B cell (primary cell): ENCODE measurements at regions not wholly inside any gene's neighbourhood (a gene's known extent, or its start where the extent isn't known, plus 50 kb on each side); places are given as distances from the start of the nearest gene placed in this dataset.

ENCODE experiments used
- ATAC-seq: fragments of 200-7000 bp; cut with Tn5 transposase; one replicate; pipeline ENCODE4 v1.10.0; 2021; ENCODE audit warnings: low read depth, mild to moderate bottlenecking, moderate number of reproducible peaks, moderate library complexity
- CTCF ChIA-PET: fragments of 350-600 bp; sonication (Branson Sonifier 250); formaldehyde crosslinking; loops from one replicate; lab custom pipeline; 2021; ENCODE audit warnings: antibody characterized with exemption, inconsistent platforms; lab: Charles Lee
- POLR2A ChIA-PET: fragments of 350-600 bp; sonication (Branson Sonifier 250); formaldehyde crosslinking; loops from one replicate; lab custom pipeline; 2021; ENCODE audit warnings: antibody characterized with exemption; lab: Charles Lee
- DNase-seq: peaks from one replicate; pipeline ENCODE4 v3.0.0; 2013
- H2AFZ ChIP-seq: 2 replicates; pipeline ENCODE4 v1.6.1; 2012; ENCODE audit warnings: mild to moderate bottlenecking, low read depth, low read length; ENCODE audit not compliant: insufficient read depth, poor library complexity, severe bottlenecking
- H3K27ac ChIP-seq, 2 donors: 1 replicate in 1 of 2; 2 replicates in 1 of 2; pipeline ENCODE4 v1.5.1; 2012 to 2013; ENCODE audit warnings: low read length in 2 of 2, mild to moderate bottlenecking in 2 of 2, moderate library complexity in 1 of 2
- H3K27me3 ChIP-seq, 4 experiments: fragments of 200-600 bp in 1 of 4; sonication (generic) in 1 of 4; replicated peaks in 1 of 4; 1 replicate in 2 of 4; 2 replicates in 2 of 4; pipeline versions ENCODE4 v1.6.1 to v1.7.0; 2013 to 2016; ENCODE audit warnings: low read length in 3 of 4, mild to moderate bottlenecking in 2 of 4, mixed read lengths in 1 of 4, moderate library complexity in 1 of 4; ENCODE audit not compliant: insufficient read depth in 4 of 4, control insufficient read depth in 3 of 4; ENCODE audit errors: control extremely low read depth in 1 of 4
- H3K36me3 ChIP-seq, 2 experiments: replicated peaks in 1 of 2; 1 replicate in 1 of 2; 2 replicates in 1 of 2; pipeline versions ENCODE4 v1.6.1 to v1.7.1; 2013; ENCODE audit warnings: low read length in 1 of 2; ENCODE audit not compliant: insufficient read depth in 2 of 2, control insufficient read depth in 1 of 2; ENCODE audit errors: control extremely low read depth in 1 of 2, extremely low read depth in 1 of 2
- H3K4me1 ChIP-seq, 2 donors: fragments of 200-600 bp in 1 of 2; sonication (generic) in 1 of 2; 1 replicate in 1 of 2; 2 replicates in 1 of 2; pipeline versions ENCODE4 v1.5.1 to v1.6.1; 2013 to 2017; ENCODE audit warnings: low read length in 2 of 2; ENCODE audit not compliant: control insufficient read depth in 2 of 2, insufficient read depth in 2 of 2
- H3K4me2 ChIP-seq: replicated peaks from 2 replicates; pipeline ENCODE3; 2012; ENCODE audit warnings: mild to moderate bottlenecking, low read depth, low read length; ENCODE audit not compliant: poor library complexity, severe bottlenecking
- H3K4me3 ChIP-seq, 5 experiments: fragments of 200-600 bp in 1 of 5; sonication (generic) in 1 of 5; 1 replicate in 3 of 5; 2 replicates in 2 of 5; pipeline versions ENCODE4 v1.5.1 to v1.7.0; 2011 to 2016; ENCODE audit warnings: low read length in 4 of 5, mild to moderate bottlenecking in 4 of 5, low read depth in 2 of 5, control low read depth in 1 of 5, moderate library complexity in 1 of 5; ENCODE audit not compliant: insufficient read depth in 1 of 5; ENCODE audit errors: control extremely low read depth in 1 of 5, extremely low read depth in 1 of 5
- H3K79me2 ChIP-seq: fragments of 200-600 bp; sonication (generic); one replicate; pipeline ENCODE4 v1.6.0; 2016; ENCODE audit warnings: low read length; ENCODE audit not compliant: control insufficient read depth, insufficient read depth
- H3K9ac ChIP-seq: fragments of 200-600 bp; sonication (generic); 2 replicates; pipeline ENCODE4 v1.6.1; 2017; ENCODE audit warnings: mild to moderate bottlenecking, low read length, moderate library complexity
- H3K9me3 ChIP-seq, 3 donors: one replicate each; pipeline versions ENCODE4 v1.6.1 to v1.7.1; 2013; ENCODE audit warnings: low read length in 2 of 3; ENCODE audit not compliant: control insufficient read depth in 2 of 3, insufficient read depth in 1 of 3; ENCODE audit errors: control extremely low read depth in 1 of 3
- H4K20me1 ChIP-seq: 2 replicates; pipeline ENCODE4 v1.6.0; 2012; ENCODE audit warnings: mild to moderate bottlenecking, low read length; ENCODE audit not compliant: insufficient read depth, control insufficient read depth, poor library complexity, severe bottlenecking
- H3K27ac Mint-ChIP-seq: one replicate; pipeline ENCODE4 v1.8.0; 2021; ENCODE audit warnings: mixed read lengths
- H3K27me3 Mint-ChIP-seq: one replicate; pipeline ENCODE4 v1.8.0; 2021; ENCODE audit warnings: mixed read lengths
- H3K4me1 Mint-ChIP-seq: one replicate; pipeline ENCODE4 v1.8.0; 2021; ENCODE audit warnings: mixed read lengths
- H3K4me3 Mint-ChIP-seq: one replicate; pipeline ENCODE4 v1.8.0; 2021; ENCODE audit warnings: mixed read lengths
- H3K9me3 Mint-ChIP-seq: one replicate; pipeline ENCODE4 v1.8.0; 2022; ENCODE audit warnings: mixed read lengths; ENCODE audit not compliant: insufficient read depth
- EZH2 ChIP-seq: IDR thresholded peaks from 2 replicates; pipeline ENCODE4 v1.6.1; 2012; ENCODE audit warnings: borderline replicate concordance, low read depth, mild to moderate bottlenecking, moderate library complexity, low read length; ENCODE audit not compliant: insufficient read depth, poor library complexity, severe bottlenecking
- WGBS: methylation state at CpG from one replicate; pipeline ENCODE4 v1.1.5; 2013; ENCODE audit warnings: missing lambda C conversion rate; ENCODE audit not compliant: insufficient coverage; 5-methylcytosine and 5-hydroxymethylcytosine counted together
- intact Hi-C: fragments of 100-400 bp; cut with micrococcal nuclease; formaldehyde crosslinking; loops from one replicate; pipeline ENCODE4 v1.10.0; 2022
- TF ChIP-seq, protein P1 (sequence below): fragments of 200-600 bp; IDR thresholded peaks from one replicate; pipeline ENCODE4 v1.8.0; 2022; ENCODE audit warnings: antibody characterized with exemption, mild to moderate bottlenecking

- Mint-ChIP-seq H3K4me1 (no peaks in the 10 kb centered on the region), H3K27me3 (no peaks in the 10 kb centered on the region), H3K4me3 (no peak overlapping the region), H3K9me3 (no peaks in the 10 kb centered on the region), H3K27ac (no peak overlapping the region)
- Histone ChIP-seq H3K79me2 (no peaks in the 10 kb centered on the region), H3K4me1 (no peaks in the 10 kb centered on the region), H3K36me3 (no peaks in the 10 kb centered on the region), H3K27ac (no peak overlapping the region), H3K9ac (no peak overlapping the region), H3K4me3 (no peak overlapping the region), H3K9me3 (peaks cover 0 to 2% (median 0%) of the 10 kb centered on the region in 3 donors), H2AFZ (no peak overlapping the region), H3K27me3 (no peaks in the 10 kb centered on the region), H4K20me1 (no peaks in the 10 kb centered on the region), H3K4me2 (no peak overlapping the region)
- TF ChIP-seq, protein P1, sequence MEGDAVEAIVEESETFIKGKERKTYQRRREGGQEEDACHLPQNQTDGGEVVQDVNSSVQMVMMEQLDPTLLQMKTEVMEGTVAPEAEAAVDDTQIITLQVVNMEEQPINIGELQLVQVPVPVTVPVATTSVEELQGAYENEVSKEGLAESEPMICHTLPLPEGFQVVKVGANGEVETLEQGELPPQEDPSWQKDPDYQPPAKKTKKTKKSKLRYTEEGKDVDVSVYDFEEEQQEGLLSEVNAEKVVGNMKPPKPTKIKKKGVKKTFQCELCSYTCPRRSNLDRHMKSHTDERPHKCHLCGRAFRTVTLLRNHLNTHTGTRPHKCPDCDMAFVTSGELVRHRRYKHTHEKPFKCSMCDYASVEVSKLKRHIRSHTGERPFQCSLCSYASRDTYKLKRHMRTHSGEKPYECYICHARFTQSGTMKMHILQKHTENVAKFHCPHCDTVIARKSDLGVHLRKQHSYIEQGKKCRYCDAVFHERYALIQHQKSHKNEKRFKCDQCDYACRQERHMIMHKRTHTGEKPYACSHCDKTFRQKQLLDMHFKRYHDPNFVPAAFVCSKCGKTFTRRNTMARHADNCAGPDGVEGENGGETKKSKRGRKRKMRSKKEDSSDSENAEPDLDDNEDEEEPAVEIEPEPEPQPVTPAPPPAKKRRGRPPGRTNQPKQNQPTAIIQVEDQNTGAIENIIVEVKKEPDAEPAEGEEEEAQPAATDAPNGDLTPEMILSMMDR = no peak
- TF ChIP-seq EZH2 = no peak
- intact Hi-C loops = no loop called here
- ChIA-PET POLR2A (no interaction called here), CTCF (no interaction called here)
- 63% methylated on average over 1 of the region's 6 CpGs for WGBS
- DNase-seq (no peak), ATAC-seq (no peak)
These were observed 598.4 kb upstream of the GNPDA2 start for GRCh38 chr4:45324455-45325417.

- Histone ChIP-seq H3K9ac (no peak overlapping the region), H3K36me3 (no peaks in the 10 kb centered on the region), H3K9me3 (peaks cover 0 to 2% (median 0%) of the 10 kb centered on the region in 3 donors), H4K20me1 (no peaks in the 10 kb centered on the region), H3K4me3 (no peak overlapping the region), H3K4me2 (no peak overlapping the region), H2AFZ (no peak overlapping the region), H3K79me2 (no peaks in the 10 kb centered on the region), H3K27ac (no peak overlapping the region), H3K4me1 (no peaks in the 10 kb centered on the region), H3K27me3 (no peaks in the 10 kb centered on the region)
- H3K27ac Mint-ChIP-seq = no peak overlapping the region
- CTCF ChIA-PET = no interaction called here
- no peak overlapping the region for H3K4me3 Mint-ChIP-seq
- H3K9me3 Mint-ChIP-seq = no peaks in the 10 kb centered on the region
- no peaks in the 10 kb centered on the region for H3K27me3 Mint-ChIP-seq
- TF ChIP-seq, protein P1 = no peak
- TF ChIP-seq EZH2 = no peak
- POLR2A ChIA-PET = no interaction called here
- WGBS = no CpG with 5 or more reads among the region's 2 CpGs
- intact Hi-C loops = no loop called here
- no peaks in the 10 kb centered on the region for H3K4me1 Mint-ChIP-seq
- DNase-seq (no peak), ATAC-seq (no peak)
These were observed 597.2 kb upstream of the GNPDA2 start for GRCh38 chr4:45323453-45324058.
